HepG2 (cell line): ENCODE measurements at regions not wholly inside any gene's neighbourhood (a gene's known extent, or its start where the extent isn't known, plus 50 kb on each side); places are given as distances from the start of the nearest gene placed in this dataset.

Experiments used
- ATAC-seq: fragments of 200-7000 bp; cut with Tn5 transposase; 3 replicates; pipeline ENCODE4 v1.9.1; 2020; ENCODE audit warnings: mild to moderate bottlenecking, moderate library complexity
- BruUV-seq: library from RNA; stranded (reverse); fragments of 400-500 nt; replicated peaks from 2 replicates; lab custom pipeline; 2021; lab: Mats Ljungman, UMichigan
- CTCF ChIA-PET: fragments of 300-600 bp; formaldehyde crosslinking; extraction: SDS; loops from one replicate; lab custom pipeline; 2021; ENCODE audit warnings: low total read pairs, inconsistent platforms, low intra/inter-chr PET ratio; lab: Yijun Ruan, JAX
- POLR2A ChIA-PET: fragments of 350-600 bp; sonication (Branson Sonifier 250); formaldehyde crosslinking; loops from one replicate; lab custom pipeline; 2020; ENCODE audit warnings: antibody characterized with exemption, inconsistent platforms; lab: Yijun Ruan, JAX
- DNase-seq: peaks from one replicate; pipeline ENCODE4 v3.0.0-alpha.2; 2015; ENCODE audit warnings: low spot score
- FAIRE-seq: peaks from 3 replicates; lab custom pipeline; 2011; peaks lifted over from hg19 to GRCh38; lab: Jason Lieb, UNC
- H2AFZ ChIP-seq: one replicate; pipeline ENCODE4 v1.6.1; 2011; ENCODE audit warnings: low read length, inconsistent platforms
- H3K27ac ChIP-seq: fragments of 300-600 bp; 3 replicates; pipeline ENCODE4 v1.8.0; 2011; ENCODE audit warnings: mixed run types, mild to moderate bottlenecking, mixed read lengths, low read length, inconsistent platforms; ENCODE audit not compliant: insufficient read depth; ENCODE audit errors: extremely low read length
- H3K27me3 ChIP-seq, 2 experiments: fragments of 200-600 bp in 1 of 2; 2 replicates in 1 of 2; 3 replicates in 1 of 2; pipeline versions ENCODE4 v1.6.0 to v1.8.0; 2011; ENCODE audit warnings: low read length in 2 of 2, mild to moderate bottlenecking in 2 of 2, moderate library complexity in 2 of 2, inconsistent platforms in 1 of 2; ENCODE audit not compliant: insufficient read depth in 2 of 2, control insufficient read depth in 1 of 2
- H3K36me3 ChIP-seq, 2 experiments: fragments of 200-600 bp in 1 of 2; replicated peaks in 1 of 2; 2 replicates in 1 of 2; 3 replicates in 1 of 2; pipeline versions ENCODE4 v1.5.1 to v1.8.0; 2011; ENCODE audit warnings: low read length in 2 of 2, inconsistent platforms in 1 of 2; ENCODE audit not compliant: insufficient read depth in 2 of 2, control insufficient read depth in 1 of 2
- H3K4me1 ChIP-seq: 2 replicates; pipeline ENCODE4 v1.5.1; 2012; ENCODE audit warnings: low read length, inconsistent platforms; ENCODE audit not compliant: insufficient read depth
- H3K4me2 ChIP-seq: 2 replicates; pipeline ENCODE4 v1.6.0; 2011; ENCODE audit warnings: low read depth, low read length, inconsistent platforms
- H3K4me3 ChIP-seq, 3 experiments: fragments of 200-600 bp in 1 of 3; sonication (generic), shearing (Covaris generic) in 1 of 3; replicated peaks in 1 of 3; 2 replicates each; pipeline ENCODE4 v1.5.1; 2011 to 2016; ENCODE audit warnings: low read length in 3 of 3, inconsistent platforms in 2 of 3, low read depth in 2 of 3, mild to moderate bottlenecking in 2 of 3, control low read depth in 1 of 3, mixed read lengths in 1 of 3; ENCODE audit not compliant: insufficient read depth in 1 of 3
- H3K79me2 ChIP-seq: one replicate; pipeline ENCODE4 v1.6.1; 2011; ENCODE audit warnings: low read length, inconsistent platforms; ENCODE audit not compliant: insufficient read depth
- H3K9ac ChIP-seq: 2 replicates; pipeline ENCODE4 v1.6.0; 2011; ENCODE audit warnings: mild to moderate bottlenecking, low read depth, low read length, inconsistent platforms; ENCODE audit not compliant: insufficient read depth
- H3K9me3 ChIP-seq: 2 replicates; pipeline ENCODE4 v1.5.1; 2012; ENCODE audit warnings: mild to moderate bottlenecking, low read length
- H4K20me1 ChIP-seq: 2 replicates; pipeline ENCODE4 v1.6.0; 2011; ENCODE audit warnings: inconsistent platforms, mild to moderate bottlenecking, low read length, moderate library complexity; ENCODE audit not compliant: insufficient read depth
- EHMT2 ChIP-seq: fragments of 200-600 bp; sonication (generic); IDR thresholded peaks from 2 replicates; pipeline ENCODE4 v1.7.0; 2017; ENCODE audit warnings: antibody characterized with exemption, low read depth, low read length, borderline replicate concordance
- ETV6 ChIP-seq: sonication (generic); formaldehyde crosslinking; conservative IDR thresholded peaks from 2 replicates; pipeline ENCODE4 v1.4.0; 2020; ENCODE audit warnings: missing genetic modification reagents
- MEF2D ChIP-seq: sonication (generic); formaldehyde crosslinking; IDR thresholded peaks from 2 replicates; pipeline ENCODE4 v1.5.1; 2020; ENCODE audit warnings: mild to moderate bottlenecking, missing genetic modification reagents
- PLRG1 ChIP-seq: fragments of 450-650 bp; conservative IDR thresholded peaks from 2 replicates; pipeline ENCODE4 v1.6.1; 2016
- SNRNP70 ChIP-seq: fragments of 200-400 bp; formaldehyde crosslinking; IDR thresholded peaks from 2 replicates; pipeline ENCODE4 v1.6.1; 2017; ENCODE audit warnings: mild to moderate bottlenecking, low read depth, low read length, moderate library complexity
- TARDBP ChIP-seq: sonication (generic); formaldehyde crosslinking; IDR thresholded peaks from 2 replicates; pipeline ENCODE4 v1.8.0; 2022; ENCODE audit warnings: mild to moderate bottlenecking, missing genetic modification reagents
- YEATS2 ChIP-seq: sonication (generic); formaldehyde crosslinking; IDR thresholded peaks from 2 replicates; pipeline ENCODE4 v1.4.0; 2020; ENCODE audit warnings: missing genetic modification reagents, borderline replicate concordance
- ZBTB39 ChIP-seq: sonication (generic); formaldehyde crosslinking; IDR thresholded peaks from 2 replicates; pipeline ENCODE4 v1.5.0; 2020; ENCODE audit warnings: missing genetic modification reagents
- ZFP41 ChIP-seq: sonication (generic); formaldehyde crosslinking; IDR thresholded peaks from 2 replicates; pipeline ENCODE4 v1.4.0; 2020; ENCODE audit warnings: mild to moderate bottlenecking, missing genetic modification reagents, borderline replicate concordance
- ZNF280D ChIP-seq: sonication (generic); formaldehyde crosslinking; IDR thresholded peaks from 2 replicates; pipeline ENCODE4 v1.5.1; 2020; ENCODE audit warnings: mild to moderate bottlenecking, missing genetic modification reagents
- ZNF44 ChIP-seq: sonication (generic); formaldehyde crosslinking; IDR thresholded peaks from 2 replicates; pipeline ENCODE4 v1.5.1; 2020; ENCODE audit warnings: mild to moderate bottlenecking, missing genetic modification reagents
- ZNF7 ChIP-seq: IDR thresholded peaks from 2 replicates; pipeline ENCODE4 v1.6.1; 2016; ENCODE audit warnings: missing biosample characterization, missing genetic modification reagents
- WGBS: methylation state at CpG from one replicate; pipeline ENCODE4 v1.1.6; 2017; ENCODE audit warnings: low lambda C conversion rate; 5-methylcytosine and 5-hydroxymethylcytosine counted together
- in situ Hi-C: cut with HindIII; loops from 2 replicates; pipeline ENCODE4 v1.10.0; 2017; ENCODE audit warnings: low pct_unique_long_range_greater_than_20kb; ENCODE audit not compliant: extremely low pct_ligation_motif_present
- intact Hi-C: fragments of 100-400 bp; cut with micrococcal nuclease; formaldehyde crosslinking; loops from one replicate; pipeline ENCODE4 v1.10.0; 2022; ENCODE audit not compliant: unreplicated experiment

GRCh38 chr19:28066161-28066560 is 1146.8 kb downstream of the UQCRFS1 start:
- peaks cover 92% of the 10 kb centered on the region for H3K9me3 ChIP-seq
- ATAC-seq (no peak), FAIRE-seq (no peak), DNase-seq (no peak)
- no TSS peak for BruUV-seq
- H3K36me3 ChIP-seq = no peaks in the 10 kb centered on the region
- no peak overlapping the region for H3K4me3 ChIP-seq
- no peaks in the 10 kb centered on the region for H3K4me1 ChIP-seq
- no peak overlapping the region for H3K4me2 ChIP-seq
- ChIA-PET POLR2A (no interaction called here), CTCF (no interaction called here)
- no peaks in the 10 kb centered on the region for H4K20me1 ChIP-seq
- TF ChIP-seq ZNF7 (CRISPR knock-in tag) = no peak
- no peak for TF ChIP-seq ZNF44 (CRISPR knock-in tag)
- TF ChIP-seq TARDBP (CRISPR knock-in tag) = no peak
- no peak for TF ChIP-seq MEF2D
- TF ChIP-seq YEATS2 (CRISPR knock-in tag) = no peak
- TF ChIP-seq ETV6 (CRISPR knock-in tag) = no peak
- TF ChIP-seq SNRNP70 = no peak
- no peak for TF ChIP-seq PLRG1
- TF ChIP-seq ZNF280D (CRISPR knock-in tag) = no peak
- no peak for TF ChIP-seq ZBTB39 (CRISPR knock-in tag)
- no peak for TF ChIP-seq EHMT2
- no peak for TF ChIP-seq ZFP41
- H3K27me3 ChIP-seq = no peaks in the 10 kb centered on the region
- no peak overlapping the region for H3K9ac ChIP-seq
- intact Hi-C loops (no loop called here), in situ Hi-C loops (no loop called here)
- H3K27ac ChIP-seq = no peak overlapping the region
- no peaks in the 10 kb centered on the region for H3K79me2 ChIP-seq
- H2AFZ ChIP-seq = no peak overlapping the region
- 0% methylated on average over 3 of the region's 3 CpGs for WGBS
